SKM-1 (cell line): ENCODE measurements at regions not wholly inside any gene's neighbourhood (a gene's known extent, or its start where the extent isn't known, plus 50 kb on each side); places are given as distances from the start of the nearest gene placed in this dataset.

Source experiments
- DNase-seq: peaks from one replicate; lab custom pipeline; 2025; ENCODE audit not compliant: unreplicated experiment; lab: John Stamatoyannopoulos, UW

DNA sequence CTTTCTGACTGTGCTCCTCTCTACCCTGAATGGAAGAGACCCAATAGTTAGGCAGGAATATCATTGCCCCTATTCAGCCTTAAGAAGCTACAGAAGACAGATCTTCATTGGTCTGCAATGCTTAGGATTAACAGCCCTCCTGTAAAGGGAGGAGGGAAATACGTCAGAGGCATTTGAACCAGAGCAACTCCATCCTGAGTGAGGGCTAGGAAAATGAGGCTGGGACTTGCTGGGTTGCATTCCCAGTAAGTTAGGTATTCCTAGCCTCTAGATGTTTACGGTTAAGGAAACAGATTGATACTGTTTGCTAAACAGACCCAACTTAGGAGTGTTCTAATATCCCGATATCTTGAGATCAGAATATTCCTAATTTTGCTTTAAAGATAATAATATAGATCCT, 63.5 kb downstream of the PCDH18 start:
- no peak for DNase-seq

DNA sequence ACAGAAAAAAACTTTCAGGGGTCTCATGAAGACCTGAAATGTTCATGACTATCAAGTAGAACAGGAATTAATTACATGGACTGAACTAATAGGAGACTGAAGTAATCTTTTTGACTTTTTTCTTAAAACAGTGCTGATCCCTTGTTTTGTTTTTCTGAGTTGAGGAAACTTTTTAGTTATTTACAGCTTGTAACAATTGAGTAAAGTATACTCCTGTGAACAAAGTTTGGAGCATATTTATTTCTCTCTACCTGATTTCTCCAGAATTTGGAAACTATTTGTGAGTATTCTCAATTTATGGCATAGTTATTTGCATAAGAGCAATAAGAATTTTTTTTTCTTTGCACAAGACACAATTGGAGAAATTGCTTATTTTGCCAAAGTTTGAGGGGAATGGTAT, 64.8 kb downstream of the PCDH18 start:
- no peak for DNase-seq

DNA sequence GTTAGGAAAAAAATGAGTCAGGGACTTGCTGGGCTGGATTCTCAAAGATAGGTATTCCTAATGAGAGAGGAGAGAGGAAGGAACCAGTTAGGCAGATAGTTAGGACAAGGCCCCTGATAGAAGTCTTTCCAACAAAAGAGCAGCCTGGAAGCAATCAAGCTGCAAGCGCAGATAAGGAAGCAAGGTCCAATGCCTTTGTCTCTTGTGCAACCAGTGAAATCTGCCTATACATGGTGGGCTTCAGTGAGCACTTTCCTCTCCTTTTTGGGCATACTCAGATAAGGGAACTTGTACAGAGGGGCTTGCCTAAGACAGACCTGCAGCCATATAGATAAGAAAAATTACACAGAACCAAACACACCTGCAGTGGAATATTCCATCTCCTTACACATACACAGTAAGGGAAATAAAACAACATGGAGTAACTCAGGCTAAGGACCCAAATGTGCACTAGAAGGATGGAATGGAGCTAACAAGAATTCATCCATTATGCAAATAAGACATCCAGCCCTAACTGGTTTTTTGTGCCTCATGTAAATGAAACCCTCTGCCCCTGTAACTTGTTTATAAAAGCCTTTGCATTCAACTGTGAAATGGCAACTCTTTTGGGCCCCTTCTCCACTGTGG, 68.8 kb downstream of the PCDH18 start:
- no peak for DNase-seq

DNA sequence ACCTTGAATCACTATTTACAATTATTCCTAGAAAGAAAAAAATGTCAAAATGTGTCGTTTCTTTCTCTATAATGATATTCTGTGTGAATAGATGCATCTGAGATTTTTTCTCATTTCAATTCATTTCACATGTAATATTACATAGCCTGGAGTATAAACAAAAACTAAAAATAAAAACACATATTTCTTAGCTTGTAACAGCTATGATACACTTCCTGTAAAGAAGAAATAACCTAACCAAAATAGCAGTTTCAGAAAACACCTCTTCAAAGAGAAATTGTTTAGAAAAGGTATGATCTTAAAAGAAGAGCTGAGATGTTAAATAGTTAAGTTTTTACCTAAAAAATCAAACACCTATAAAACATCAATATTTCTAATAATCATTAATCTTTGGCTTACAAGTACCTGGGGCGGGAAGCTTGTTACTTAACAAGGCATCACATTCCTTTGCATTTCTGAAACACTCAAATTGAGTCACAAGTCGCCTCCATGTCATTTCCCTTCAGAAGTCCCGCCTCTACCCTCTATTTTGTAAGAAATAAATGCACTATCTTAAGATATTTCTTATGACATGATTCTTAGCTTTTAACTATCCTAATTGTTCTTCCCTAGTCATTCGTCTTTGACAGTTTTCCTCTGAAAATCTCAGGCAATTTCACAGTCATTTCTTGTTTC, 76.5 kb downstream of the PCDH18 start:
- DNase-seq, result no peak

DNA sequence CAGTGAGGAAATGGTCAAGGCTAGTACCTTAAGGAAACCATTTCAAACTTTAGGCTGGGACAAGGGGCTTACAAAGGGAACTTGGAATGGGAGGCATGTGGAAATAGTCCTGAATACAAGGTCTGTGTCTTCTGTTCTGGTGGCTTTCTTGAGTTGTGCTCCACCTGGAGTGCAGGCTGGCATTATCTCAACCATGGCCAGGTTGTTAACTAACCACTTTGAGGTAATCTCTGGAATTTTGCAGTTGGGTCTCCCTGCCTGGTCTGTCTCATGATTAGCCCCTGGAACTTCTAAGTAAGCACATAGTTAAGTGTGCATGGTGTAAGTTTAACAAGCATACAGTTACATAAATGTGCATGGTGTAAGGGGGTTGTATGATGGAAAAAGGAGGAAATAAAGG, 77.5 kb downstream of the PCDH18 start:
- no peak for DNase-seq

DNA sequence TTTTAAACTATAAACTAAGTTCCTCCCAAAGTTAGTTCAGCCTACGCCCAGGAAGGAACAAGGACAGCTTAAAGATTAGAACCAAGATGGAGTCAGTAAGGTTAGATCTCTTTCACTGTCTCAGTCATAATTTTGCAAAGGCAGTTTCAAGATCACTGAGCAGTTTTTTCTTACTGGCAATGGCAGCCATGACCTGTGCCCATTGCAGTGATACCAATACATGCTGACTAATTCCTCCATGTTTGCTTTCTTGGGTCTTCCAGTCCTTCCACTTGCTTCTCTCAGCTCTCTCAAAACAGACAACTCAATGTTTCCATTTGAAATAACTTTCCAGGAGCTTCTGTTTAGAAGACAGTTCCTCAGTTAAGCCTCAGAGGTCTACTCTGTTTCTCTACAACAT, 79.5 kb downstream of the PCDH18 start:
- DNase-seq, result no peak

DNA sequence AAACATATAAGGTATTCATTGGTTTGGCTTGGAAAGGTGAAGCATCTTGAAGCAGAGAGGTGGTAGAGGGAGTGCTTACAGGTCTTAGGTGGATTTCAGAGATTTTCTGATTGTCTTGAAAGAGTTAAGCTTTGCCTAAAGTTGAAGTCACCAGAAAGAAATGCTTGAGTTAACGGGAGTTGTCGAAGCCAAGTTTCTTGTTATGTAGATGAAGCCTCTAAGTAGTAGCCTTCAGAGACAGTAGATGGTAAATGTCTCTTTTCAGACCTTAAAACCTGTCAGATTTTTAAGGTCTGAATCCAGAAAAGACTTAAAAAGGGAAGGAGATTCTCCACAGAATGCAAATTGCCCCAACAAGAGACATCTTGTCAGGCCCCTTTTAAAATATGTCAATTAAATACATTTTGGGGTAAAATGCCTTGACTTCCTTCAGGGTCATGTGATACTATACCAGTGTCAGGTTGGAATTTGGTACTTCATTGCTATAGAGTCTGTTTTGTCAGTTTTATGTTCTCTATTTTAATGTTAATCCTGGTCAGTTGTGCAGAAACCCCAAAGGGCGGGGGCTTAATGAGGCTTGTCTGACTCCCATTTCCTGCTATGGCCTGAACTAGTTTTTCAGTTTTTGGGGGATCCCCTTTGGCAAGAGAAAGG, 81.0 kb downstream of the PCDH18 start:
- DNase-seq, result no peak

DNA sequence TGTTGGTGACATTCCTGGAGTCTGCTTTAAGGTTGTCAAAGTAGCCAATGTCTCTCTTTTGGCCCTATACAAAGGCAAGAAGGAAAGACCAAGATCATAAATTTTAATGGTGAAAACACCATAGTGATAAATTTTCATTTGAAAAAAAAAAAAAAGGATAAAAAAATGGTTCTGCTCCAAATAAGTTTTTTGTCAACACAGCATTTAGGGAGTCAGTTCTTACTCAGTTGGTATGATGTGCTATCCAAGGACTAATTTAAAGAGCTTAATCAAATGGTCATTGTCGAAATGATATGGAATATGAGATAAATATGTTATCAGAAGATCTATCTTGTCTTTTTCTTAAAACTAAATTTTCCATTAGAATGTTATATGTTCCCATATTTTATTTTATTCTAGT, 83.9 kb downstream of the PCDH18 start:
- DNase-seq, result no peak

DNA sequence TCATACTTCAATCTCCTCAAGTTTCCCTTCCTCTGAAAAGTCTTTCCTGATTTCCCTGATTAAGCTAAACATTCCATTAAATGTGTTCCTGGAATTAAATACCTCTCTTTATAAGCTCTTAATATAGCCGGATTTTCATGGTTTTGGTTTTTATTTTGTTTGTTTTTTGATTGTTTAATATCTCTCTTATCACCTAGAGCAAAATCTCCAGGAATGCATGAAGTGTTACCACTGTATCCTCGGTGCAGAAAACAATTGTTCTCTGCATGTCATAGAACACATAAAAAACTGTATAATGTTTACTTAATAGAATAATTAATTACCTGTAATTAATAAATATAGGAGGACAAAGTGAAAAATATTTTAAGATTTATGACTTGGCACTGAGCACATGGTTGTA, 86.2 kb downstream of the PCDH18 start:
- DNase-seq, result no peak

DNA sequence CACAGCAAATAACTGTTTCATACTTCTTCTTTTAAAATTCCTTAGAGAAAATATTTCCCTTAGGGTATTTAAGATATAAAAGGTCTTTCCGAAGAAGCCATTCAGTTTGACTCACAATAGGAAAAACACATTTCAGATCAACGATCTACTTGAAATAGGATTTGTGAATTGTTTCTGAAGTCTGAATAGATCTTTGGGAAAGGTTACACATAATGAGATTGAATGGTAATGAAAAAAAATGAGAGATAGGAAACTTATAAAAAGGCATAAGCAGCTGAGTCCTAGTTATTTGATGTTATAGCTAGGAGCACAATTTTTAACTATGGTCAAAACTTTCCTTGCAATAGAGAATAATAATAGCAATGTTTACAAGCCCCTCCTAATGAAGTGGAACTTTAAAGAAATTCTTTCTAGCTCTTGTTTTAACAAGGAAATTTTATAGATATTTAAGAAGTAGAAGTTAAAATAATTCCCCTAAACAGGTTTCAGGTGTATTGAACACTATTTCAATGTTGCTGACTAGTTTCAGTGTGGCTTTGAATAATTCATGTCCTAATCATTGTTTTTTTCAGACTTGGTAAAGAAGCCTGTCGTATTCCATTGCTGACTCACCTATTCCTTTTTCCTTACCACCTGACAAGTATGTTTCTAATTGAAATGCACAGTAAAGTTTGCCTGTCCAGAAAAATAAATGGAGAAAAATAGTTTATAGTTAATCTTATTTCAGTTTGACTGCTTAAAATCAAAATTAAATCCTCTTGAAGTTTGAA, 89.1 kb downstream of the PCDH18 start:
- DNase-seq, result no peak

DNA sequence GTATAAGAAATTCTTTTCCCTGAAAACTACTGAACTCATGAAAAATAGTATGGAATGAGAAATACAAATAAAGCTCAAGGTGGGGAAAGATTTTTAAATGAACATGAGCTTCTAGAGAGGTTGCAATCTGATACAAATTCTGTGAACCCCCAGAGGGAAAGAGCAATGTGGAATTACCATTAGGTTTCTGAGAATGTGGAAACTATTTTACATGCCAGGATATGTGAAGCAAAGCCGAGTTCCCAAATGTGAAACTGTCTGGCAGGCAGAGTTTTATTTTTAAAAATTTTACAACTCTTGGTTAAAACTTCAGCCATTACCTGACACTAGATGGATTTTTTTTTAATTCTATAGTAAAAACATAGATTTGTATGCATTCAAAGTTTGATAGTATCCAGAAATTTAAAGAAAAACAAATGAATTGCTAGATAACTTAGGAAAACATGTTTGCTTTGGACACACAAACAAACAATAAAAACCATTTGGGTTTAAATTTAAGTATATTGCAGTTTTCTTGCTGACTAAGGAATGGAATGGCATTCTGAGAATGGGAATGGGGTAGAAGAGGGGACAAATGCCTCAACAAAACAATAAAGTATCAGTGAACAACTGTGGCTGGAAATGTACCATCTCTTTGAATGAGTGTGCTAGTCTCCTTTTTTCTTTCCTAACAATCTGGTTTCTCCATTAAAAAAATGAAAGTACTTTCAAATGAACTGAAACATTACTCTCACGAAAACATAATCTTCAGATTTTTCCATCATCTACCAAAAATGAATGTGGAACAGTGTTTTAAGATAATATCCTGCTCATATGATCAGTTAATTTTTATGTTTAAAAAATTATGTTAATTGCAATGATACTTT, 99.6 kb downstream of the PCDH18 start:
- no peak for DNase-seq

DNA sequence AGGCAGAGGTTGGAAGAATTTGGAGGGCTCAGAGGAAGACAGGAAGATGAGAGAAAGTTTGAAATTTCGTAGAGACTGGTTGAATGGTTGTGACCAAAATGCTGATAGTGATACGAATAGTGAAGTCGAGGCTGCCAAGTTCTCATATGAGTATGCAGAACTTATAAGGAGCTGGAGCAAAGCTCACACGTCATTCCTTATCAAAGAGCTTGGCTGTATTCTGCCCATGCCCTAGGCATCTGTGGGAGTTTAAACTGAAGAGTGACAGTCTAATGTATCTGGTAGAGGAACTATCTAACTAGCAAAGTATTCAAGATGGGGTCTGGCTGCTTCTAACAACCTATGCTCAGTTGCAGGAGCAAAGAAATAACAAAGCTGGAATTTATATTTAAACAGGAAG, 102.1 kb downstream of the PCDH18 start:
- no peak for DNase-seq

DNA sequence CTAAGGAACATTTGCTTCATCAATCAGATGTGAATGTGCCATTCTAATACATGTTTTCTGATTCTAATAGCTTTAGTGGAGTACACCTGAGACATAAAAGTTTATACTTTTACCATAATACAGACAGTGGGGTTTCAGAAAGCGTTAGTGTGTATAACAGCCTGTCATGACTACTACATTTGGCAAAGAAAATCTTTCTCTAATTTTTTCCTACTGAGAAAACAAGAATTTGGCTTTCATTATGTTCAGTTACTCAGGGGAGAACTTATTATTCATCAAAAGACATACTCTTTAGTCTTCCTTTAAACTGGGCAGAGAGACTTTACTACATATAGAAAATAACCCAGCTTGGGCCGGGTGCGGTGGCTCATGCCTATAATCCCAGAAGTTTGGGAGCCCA, 104.9 kb downstream of the PCDH18 start:
- no peak for DNase-seq

DNA sequence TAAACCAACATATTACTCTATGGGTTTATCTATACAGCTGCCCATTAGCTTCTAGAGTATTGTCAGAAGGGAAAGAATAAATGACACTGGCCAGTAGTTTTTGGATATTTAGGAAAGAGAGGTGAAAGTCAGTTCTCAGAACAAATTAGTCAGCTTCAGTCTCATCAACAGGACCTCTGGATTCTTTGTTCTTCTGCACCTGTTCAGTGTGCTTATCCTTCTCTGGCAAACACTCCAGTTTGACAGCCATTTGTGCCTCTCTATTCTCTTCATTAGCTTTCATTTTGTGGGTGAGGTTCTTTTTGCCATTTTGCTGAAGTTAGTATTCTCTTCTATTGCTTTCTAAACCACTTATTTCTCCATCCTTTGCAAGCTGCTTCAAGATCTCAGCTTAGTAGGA, 107.0 kb downstream of the PCDH18 start:
- DNase-seq, result no peak

DNA sequence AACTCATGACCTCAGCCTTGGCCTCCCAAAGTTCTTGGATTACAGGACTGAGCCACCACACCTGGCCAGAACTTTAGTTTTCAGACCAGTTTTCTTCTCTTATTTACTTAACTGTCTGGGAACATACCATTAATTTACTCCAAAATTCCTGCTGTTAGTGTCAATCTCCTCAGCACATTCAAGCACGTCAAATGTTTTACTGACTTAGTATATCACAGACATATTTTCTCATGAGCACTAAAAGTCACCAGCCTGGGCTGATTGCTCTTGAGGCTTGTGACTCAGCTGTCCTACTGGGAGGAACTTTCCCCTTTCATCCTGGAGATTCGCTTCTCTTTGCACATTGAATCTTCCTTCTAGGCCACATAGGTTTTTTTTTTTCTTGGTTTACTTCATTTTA, 109.6 kb downstream of the PCDH18 start:
- no peak for DNase-seq

DNA sequence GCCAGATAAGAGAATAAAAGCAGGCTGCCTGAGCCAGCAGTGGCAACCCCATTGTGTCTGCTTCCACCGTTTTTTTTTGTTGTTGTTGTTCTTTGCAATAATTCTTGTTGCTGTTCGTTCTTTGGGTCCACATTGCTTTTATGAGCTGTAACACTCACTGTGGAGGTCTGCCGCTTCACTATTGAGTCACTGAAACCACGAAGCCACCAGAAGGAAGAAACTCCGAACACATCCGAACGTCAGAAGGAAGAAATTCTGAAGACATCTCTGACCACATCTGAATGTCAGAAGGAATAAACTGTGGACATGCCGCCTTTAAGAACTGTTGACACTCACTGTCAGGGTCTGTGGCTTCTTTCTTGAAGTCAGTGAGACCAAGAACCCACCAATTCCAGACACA, 110.5 kb downstream of the PCDH18 start:
- DNase-seq, result no peak

DNA sequence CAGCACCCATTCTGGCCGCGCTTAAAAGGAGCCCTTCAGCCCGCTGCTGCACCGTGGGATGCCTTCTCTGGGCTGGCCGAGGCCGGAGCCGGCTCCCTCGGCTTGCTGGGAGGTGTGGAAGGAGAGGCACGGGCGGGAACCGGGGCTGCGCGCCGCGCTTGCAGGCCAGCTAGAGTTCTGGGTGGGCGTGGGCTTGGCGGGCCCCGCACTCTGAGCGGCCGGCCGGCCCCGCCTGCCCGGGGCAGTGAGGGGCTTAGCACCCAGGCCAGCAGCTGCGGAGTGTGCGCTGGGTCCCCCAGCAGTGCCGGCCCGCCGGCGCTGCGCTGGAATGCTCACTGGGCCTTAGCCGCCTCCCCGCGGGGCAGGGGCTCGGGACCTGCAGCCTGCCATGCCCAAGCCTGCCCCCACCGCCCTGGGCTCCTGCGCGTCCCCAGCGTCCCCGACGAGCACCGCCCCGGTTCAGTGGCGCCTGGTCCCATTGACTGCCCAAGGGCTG, 111.3 kb downstream of the PCDH18 start:
- no peak for DNase-seq

DNA sequence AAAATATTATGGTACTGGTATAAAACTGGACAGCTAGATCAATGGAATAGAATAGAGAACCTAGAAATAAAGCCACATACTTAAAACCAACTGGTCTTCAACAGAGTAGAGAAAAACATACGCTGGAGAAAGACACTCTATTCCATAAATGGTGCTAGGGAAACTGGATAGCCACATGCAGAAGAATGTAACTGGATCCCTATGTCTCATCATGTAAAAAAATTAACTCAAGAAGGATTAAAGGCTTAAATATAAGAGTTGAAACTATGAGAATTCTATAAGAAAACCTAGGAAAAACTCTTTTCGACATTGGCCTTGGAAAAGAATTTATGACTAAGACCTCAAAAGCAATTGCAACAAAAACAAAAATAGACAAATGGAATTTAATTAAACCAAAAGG, 114.6 kb downstream of the PCDH18 start:
- DNase-seq, result no peak

DNA sequence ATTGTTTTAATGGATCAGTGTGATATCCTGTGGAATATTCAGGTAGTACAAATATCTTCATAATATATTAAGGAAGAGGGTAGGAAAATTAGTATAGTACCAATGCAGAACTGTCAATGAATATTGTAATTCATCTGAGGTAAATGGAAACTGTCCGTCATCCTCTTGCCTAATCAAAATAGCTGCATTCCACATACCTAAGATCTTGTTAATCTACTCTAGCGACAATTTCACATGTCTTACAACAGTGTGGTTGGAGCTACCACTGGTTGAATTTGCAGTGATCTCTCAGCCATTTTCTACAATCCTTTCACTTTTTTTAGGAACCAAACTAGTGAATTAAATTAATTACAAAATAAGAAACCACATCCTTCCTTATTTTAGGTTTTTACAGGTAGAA, 117.5 kb downstream of the PCDH18 start:
- DNase-seq, result no peak

DNA sequence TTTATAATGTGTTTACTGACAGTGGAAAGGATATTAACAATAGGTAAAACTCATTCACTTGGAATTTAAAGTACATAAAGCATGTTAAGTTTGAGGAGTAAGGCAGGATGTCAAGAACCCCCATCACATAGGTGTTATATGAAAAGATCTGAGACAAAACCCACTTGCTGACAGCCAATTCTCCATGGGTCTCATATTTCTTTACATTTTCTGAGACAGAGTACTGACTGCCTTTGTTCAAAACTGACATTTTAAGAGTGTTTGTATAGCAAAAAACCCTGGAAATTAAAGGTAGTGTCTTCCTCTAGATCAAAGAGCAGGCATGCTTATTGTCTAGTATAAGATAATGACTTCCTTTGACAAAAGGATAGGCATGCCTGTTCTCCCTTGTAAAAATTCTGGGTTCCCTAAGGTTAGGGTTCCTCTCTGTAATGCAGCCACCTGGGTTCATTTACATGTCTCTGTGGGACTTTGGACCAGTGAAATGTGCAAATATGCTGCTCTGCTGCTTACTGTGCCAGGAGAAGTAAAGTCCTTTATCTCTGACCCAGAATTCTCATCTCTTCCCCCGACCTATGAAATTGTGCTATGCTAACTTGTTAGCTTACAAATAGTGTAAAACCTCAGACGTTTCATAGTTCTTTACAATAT, 123.6 kb downstream of the PCDH18 start:
- no peak for DNase-seq
